ENCODE measurements at regions not wholly inside any gene's neighbourhood (a gene's known extent, or its start where the extent isn't known, plus 50 kb on each side); places are given as distances from the start of the nearest gene placed in this dataset.

DNA sequence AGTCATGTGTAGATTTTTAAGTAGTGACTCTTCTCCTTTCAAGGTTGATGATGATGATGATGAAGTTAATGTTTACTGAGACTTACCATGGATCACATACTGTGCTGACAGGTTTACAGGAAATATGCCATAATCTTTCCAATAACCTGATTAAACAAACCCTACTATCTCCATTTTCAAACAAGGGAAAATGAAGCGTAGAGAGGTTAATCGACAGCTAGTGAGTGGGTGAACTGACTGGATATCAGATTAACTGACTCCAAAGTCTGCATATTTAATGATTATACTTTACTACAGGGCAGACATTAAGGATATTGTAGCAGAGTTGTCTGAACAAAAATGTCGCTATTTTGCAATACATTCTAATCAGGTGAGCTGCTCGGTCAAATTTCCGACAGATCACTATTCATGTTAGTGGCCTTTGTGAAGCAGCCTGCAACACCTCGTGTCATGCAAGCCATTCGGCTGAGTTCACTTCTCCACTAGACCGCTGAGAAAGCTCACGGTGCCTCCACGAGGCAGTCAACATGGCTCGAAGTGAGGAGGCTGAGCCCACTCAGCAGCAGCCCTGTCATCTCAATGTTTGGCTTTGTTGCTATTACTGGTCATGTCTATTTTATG lies 264.2 kb downstream of the NFKBIZ start (continued):
- TF ChIP-seq, protein P1, sequence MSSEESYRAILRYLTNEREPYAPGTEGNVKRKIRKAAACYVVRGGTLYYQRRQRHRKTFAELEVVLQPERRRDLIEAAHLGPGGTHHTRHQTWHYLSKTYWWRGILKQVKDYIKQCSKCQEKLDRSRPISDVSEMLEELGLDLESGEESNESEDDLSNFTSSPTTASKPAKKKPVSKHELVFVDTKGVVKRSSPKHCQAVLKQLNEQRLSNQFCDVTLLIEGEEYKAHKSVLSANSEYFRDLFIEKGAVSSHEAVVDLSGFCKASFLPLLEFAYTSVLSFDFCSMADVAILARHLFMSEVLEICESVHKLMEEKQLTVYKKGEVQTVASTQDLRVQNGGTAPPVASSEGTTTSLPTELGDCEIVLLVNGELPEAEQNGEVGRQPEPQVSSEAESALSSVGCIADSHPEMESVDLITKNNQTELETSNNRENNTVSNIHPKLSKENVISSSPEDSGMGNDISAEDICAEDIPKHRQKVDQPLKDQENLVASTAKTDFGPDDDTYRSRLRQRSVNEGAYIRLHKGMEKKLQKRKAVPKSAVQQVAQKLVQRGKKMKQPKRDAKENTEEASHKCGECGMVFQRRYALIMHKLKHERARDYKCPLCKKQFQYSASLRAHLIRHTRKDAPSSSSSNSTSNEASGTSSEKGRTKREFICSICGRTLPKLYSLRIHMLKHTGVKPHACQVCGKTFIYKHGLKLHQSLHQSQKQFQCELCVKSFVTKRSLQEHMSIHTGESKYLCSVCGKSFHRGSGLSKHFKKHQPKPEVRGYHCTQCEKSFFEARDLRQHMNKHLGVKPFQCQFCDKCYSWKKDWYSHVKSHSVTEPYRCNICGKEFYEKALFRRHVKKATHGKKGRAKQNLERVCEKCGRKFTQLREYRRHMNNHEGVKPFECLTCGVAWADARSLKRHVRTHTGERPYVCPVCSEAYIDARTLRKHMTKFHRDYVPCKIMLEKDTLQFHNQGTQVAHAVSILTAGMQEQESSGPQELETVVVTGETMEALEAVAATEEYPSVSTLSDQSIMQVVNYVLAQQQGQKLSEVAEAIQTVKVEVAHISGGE (CRISPR knock-in tag; IDR thresholded peaks at IDR 0.05) = no peak
- TF ChIP-seq ZBED1 (IDR thresholded peaks at IDR 0.05; ENCODE audit: borderline replicate concordance) (no peak), RCOR1 (conservative IDR thresholded peaks at IDR 0.05; ENCODE audit: low read depth, low read length) (no peak), NR2F1 (conservative IDR thresholded peaks at IDR 0.05) (no peak), KDM1A (IDR thresholded peaks at IDR 0.05; ENCODE audit: borderline replicate concordance) (no peak), RFX5 (IDR thresholded peaks at IDR 0.05; ENCODE audit: low read depth, low read length) (no peak), ZNF207 (IDR thresholded peaks at IDR 0.05; ENCODE audit: borderline replicate concordance) (no peak), MTA2 (IDR thresholded peaks at IDR 0.05; ENCODE audit: low read depth) (no peak), ZNF622 (IDR thresholded peaks at IDR 0.05) (no peak), NFXL1 (IDR thresholded peaks at IDR 0.05; ENCODE audit: borderline replicate concordance) (no peak), SP1 (IDR thresholded peaks at IDR 0.05; ENCODE audit: low read depth, low read length) (no peak), SUPT20H (IDR thresholded peaks at IDR 0.05; ENCODE audit: borderline replicate concordance, control insufficient read depth, low read depth, low read length) (no peak), EED (IDR thresholded peaks at IDR 0.05; ENCODE audit: low read depth) (no peak), CBFB (IDR thresholded peaks at IDR 0.05; ENCODE audit: low read depth) (no peak)
- TF ChIP-seq, protein P2, sequence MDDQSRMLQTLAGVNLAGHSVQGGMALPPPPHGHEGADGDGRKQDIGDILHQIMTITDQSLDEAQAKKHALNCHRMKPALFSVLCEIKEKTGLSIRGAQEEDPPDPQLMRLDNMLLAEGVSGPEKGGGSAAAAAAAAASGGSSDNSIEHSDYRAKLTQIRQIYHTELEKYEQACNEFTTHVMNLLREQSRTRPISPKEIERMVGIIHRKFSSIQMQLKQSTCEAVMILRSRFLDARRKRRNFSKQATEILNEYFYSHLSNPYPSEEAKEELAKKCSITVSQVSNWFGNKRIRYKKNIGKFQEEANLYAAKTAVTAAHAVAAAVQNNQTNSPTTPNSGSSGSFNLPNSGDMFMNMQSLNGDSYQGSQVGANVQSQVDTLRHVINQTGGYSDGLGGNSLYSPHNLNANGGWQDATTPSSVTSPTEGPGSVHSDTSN (IDR thresholded peaks at IDR 0.05; ENCODE audit: insufficient replicate concordance, low read depth, low read length) = no peak
- TF ChIP-seq, protein P3, sequence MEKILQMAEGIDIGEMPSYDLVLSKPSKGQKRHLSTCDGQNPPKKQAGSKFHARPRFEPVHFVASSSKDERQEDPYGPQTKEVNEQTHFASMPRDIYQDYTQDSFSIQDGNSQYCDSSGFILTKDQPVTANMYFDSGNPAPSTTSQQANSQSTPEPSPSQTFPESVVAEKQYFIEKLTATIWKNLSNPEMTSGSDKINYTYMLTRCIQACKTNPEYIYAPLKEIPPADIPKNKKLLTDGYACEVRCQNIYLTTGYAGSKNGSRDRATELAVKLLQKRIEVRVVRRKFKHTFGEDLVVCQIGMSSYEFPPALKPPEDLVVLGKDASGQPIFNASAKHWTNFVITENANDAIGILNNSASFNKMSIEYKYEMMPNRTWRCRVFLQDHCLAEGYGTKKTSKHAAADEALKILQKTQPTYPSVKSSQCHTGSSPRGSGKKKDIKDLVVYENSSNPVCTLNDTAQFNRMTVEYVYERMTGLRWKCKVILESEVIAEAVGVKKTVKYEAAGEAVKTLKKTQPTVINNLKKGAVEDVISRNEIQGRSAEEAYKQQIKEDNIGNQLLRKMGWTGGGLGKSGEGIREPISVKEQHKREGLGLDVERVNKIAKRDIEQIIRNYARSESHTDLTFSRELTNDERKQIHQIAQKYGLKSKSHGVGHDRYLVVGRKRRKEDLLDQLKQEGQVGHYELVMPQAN (conservative IDR thresholded peaks at IDR 0.05) = no peak
